Neural cell (in vitro differentiated cells): ENCODE measurements at regions not wholly inside any gene's neighbourhood (a gene's known extent, or its start where the extent isn't known, plus 50 kb on each side); places are given as distances from the start of the nearest gene placed in this dataset.

ENCODE experiments used
- EP300 ChIP-seq: fragments of 450-650 bp; conservative IDR thresholded peaks from 2 replicates; pipeline ENCODE4 v1.6.1; 2014; ENCODE audit warnings: antibody characterized with exemption, mild to moderate bottlenecking, moderate library complexity; ENCODE audit not compliant: poor library complexity, severe bottlenecking
- EZH2 ChIP-seq: fragments of 200-600, 300-800 bp; shearing (Covaris generic), sonication (generic); IDR thresholded peaks from 2 replicates; pipeline ENCODE4 v1.6.1; 2014; ENCODE audit warnings: antibody characterized with exemption, low read length, borderline replicate concordance, mild to moderate bottlenecking; ENCODE audit not compliant: insufficient read depth, poor library complexity, severe bottlenecking
- POLR2AphosphoS5 ChIP-seq: IDR thresholded peaks from 2 replicates; pipeline ENCODE4 v1.6.1; 2012
- TF ChIP-seq, protein P1 (sequence below): IDR thresholded peaks from 2 replicates; pipeline ENCODE4 v1.6.1; 2012; ENCODE audit warnings: borderline replicate concordance
- TF ChIP-seq, protein P2 (sequence below): fragments of 450-650 bp; IDR thresholded peaks from 2 replicates; pipeline ENCODE4 v1.5.1; 2014; ENCODE audit warnings: antibody characterized with exemption, mild to moderate bottlenecking, moderate library complexity; ENCODE audit not compliant: poor library complexity, severe bottlenecking

DNA sequence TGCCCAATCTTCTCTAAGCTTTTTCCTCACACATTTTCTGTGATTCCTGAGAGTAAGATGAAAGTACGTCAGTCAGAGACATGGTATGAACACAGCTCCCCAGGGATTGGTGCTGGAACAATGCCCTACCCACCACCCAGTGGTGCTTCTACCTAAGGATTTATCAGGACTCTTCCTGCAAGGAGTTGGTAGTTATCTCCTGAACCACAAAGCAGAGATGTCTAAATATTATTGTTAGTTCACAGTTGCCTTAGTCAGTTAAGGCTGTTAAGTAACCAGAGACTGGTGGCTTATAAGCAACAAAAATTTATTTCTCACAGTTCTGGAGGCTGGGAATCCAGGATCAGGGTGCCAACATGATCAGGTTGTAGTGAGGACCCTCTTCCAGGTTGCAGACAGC, 60.3 kb upstream of the CCDC85A start:
- TF ChIP-seq, protein P1, sequence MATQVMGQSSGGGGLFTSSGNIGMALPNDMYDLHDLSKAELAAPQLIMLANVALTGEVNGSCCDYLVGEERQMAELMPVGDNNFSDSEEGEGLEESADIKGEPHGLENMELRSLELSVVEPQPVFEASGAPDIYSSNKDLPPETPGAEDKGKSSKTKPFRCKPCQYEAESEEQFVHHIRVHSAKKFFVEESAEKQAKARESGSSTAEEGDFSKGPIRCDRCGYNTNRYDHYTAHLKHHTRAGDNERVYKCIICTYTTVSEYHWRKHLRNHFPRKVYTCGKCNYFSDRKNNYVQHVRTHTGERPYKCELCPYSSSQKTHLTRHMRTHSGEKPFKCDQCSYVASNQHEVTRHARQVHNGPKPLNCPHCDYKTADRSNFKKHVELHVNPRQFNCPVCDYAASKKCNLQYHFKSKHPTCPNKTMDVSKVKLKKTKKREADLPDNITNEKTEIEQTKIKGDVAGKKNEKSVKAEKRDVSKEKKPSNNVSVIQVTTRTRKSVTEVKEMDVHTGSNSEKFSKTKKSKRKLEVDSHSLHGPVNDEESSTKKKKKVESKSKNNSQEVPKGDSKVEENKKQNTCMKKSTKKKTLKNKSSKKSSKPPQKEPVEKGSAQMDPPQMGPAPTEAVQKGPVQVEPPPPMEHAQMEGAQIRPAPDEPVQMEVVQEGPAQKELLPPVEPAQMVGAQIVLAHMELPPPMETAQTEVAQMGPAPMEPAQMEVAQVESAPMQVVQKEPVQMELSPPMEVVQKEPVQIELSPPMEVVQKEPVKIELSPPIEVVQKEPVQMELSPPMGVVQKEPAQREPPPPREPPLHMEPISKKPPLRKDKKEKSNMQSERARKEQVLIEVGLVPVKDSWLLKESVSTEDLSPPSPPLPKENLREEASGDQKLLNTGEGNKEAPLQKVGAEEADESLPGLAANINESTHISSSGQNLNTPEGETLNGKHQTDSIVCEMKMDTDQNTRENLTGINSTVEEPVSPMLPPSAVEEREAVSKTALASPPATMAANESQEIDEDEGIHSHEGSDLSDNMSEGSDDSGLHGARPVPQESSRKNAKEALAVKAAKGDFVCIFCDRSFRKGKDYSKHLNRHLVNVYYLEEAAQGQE: no peak
- no peak for TF ChIP-seq EZH2
- TF ChIP-seq, protein P2, sequence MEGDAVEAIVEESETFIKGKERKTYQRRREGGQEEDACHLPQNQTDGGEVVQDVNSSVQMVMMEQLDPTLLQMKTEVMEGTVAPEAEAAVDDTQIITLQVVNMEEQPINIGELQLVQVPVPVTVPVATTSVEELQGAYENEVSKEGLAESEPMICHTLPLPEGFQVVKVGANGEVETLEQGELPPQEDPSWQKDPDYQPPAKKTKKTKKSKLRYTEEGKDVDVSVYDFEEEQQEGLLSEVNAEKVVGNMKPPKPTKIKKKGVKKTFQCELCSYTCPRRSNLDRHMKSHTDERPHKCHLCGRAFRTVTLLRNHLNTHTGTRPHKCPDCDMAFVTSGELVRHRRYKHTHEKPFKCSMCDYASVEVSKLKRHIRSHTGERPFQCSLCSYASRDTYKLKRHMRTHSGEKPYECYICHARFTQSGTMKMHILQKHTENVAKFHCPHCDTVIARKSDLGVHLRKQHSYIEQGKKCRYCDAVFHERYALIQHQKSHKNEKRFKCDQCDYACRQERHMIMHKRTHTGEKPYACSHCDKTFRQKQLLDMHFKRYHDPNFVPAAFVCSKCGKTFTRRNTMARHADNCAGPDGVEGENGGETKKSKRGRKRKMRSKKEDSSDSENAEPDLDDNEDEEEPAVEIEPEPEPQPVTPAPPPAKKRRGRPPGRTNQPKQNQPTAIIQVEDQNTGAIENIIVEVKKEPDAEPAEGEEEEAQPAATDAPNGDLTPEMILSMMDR: no peak
- no peak for TF ChIP-seq EP300
- TF ChIP-seq POLR2AphosphoS5: no peak
